ENCODE measurements at regions not wholly inside any gene's neighbourhood (a gene's known extent, or its start where the extent isn't known, plus 50 kb on each side); places are given as distances from the start of the nearest gene placed in this dataset.

DNA sequence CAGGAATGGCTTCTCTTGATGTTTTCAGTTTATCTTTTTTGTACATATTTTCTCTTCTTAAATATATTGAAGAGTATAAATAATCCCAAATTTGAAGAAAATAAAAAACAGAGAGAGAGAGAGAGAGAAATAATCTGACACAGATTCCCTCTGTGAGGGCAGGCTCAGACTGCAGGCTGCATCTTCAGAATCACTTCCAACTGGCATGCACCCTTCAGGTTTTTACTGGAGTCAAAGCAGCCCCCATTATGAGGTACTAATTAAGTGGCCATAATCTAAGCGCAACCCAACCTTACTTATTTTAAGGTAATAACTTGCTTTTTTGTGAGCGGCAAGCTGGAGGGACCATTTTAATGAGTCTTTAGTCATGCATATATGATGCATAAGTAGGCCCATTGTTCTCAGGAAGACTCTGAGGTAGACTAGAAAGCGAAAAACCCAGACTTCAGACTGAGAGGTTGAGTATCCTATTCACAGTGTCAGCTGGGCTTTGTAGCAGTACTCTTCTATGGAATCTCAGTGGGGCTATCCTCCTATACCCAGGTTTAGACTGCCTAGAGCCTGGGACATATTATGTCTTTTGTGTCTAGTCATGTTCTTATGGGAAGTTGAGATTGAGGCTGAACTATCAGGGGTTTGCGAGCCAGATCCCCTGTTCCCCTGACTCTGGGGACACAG lies 167.4 kb downstream of the SP3 start:
- H2AFZ ChIP-seq (replicated peaks): no peak overlapping the region
- H4K20me1 ChIP-seq (ENCODE audit: low read depth): no peaks in the 10 kb centered on the region
- H3K4me1 Mint-ChIP-seq: peaks cover 12% of the 10 kb centered on the region
- H3K36me3 ChIP-seq: no peaks in the 10 kb centered on the region
- peak overlapping the region; percentile 67 for H3K27ac Mint-ChIP-seq
- H3K79me2 ChIP-seq (ENCODE audit: low read depth): no peaks in the 10 kb centered on the region
- H3F3A ChIP-seq (ENCODE audit: low read depth): no peaks in the 10 kb centered on the region
- no peaks in the 10 kb centered on the region for H3K9me3 Mint-ChIP-seq
- TF ChIP-seq EZH2 (IDR thresholded peaks at IDR 0.05) (no peak), EZH2phosphoT487 (IDR thresholded peaks at IDR 0.05) (no peak)
- TF ChIP-seq, protein P1, sequence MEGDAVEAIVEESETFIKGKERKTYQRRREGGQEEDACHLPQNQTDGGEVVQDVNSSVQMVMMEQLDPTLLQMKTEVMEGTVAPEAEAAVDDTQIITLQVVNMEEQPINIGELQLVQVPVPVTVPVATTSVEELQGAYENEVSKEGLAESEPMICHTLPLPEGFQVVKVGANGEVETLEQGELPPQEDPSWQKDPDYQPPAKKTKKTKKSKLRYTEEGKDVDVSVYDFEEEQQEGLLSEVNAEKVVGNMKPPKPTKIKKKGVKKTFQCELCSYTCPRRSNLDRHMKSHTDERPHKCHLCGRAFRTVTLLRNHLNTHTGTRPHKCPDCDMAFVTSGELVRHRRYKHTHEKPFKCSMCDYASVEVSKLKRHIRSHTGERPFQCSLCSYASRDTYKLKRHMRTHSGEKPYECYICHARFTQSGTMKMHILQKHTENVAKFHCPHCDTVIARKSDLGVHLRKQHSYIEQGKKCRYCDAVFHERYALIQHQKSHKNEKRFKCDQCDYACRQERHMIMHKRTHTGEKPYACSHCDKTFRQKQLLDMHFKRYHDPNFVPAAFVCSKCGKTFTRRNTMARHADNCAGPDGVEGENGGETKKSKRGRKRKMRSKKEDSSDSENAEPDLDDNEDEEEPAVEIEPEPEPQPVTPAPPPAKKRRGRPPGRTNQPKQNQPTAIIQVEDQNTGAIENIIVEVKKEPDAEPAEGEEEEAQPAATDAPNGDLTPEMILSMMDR (IDR thresholded peaks at IDR 0.05): no peak
- H3K9ac ChIP-seq: no peak overlapping the region
- H3K36me3 Mint-ChIP-seq: no peaks in the 10 kb centered on the region
- peaks cover 3% of the 10 kb centered on the region for H3K27me3 Mint-ChIP-seq (ENCODE audit: insufficient read depth, low read depth)
- peak overlapping the region; percentile 24 for H3K4me2 ChIP-seq
- peaks cover 31% of the 10 kb centered on the region for H3K4me1 ChIP-seq
- no peak overlapping the region for H3K4me3 ChIP-seq
- peak; percentile 57 for DNase-seq (ENCODE audit: low spot score)
- no peak overlapping the region for H3K4me3 Mint-ChIP-seq
- H3K27me3 ChIP-seq: no peaks in the 10 kb centered on the region
- H3K27ac ChIP-seq: no peak overlapping the region
- no peaks in the 10 kb centered on the region for H3K9me3 ChIP-seq (ENCODE audit: low read depth)

GRCh38 chr2:173802518-173802917 lies 162.7 kb downstream of the SP3 start:
- peaks cover 1% of the 10 kb centered on the region for H3K36me3 Mint-ChIP-seq

DNA sequence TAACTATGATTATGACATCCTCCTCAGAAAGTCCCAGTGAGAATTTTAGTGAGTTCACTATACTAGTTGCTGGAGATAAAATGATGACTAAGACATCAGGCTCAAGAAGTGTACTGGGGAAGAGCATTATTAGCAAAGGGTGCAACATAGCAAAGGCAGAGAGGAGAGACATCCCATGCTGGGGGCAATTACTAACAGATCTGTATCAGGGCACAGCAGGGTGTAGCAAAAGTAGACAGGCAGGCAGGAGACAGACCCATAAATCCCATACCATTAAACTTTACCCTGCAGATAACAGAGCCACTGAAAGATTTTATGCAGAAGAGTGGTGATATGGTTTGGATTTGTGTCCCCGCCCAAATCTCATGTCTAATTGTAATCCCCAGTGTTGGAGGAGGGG lies 161.7 kb downstream of the SP3 start:
- H3K4me2 ChIP-seq: no peak overlapping the region
- no peak for DNase-seq (ENCODE audit: low spot score)

More at GRCh38 chr2:173802518-173802917, 162.7 kb downstream of the SP3 start:
- Histone ChIP-seq H3K4me3 (no peak overlapping the region), H4K20me1 (ENCODE audit: low read depth) (no peaks in the 10 kb centered on the region), H3K79me2 (ENCODE audit: low read depth) (no peaks in the 10 kb centered on the region), H2AFZ (replicated peaks) (no peak overlapping the region), H3K9me3 (ENCODE audit: low read depth) (no peaks in the 10 kb centered on the region), H3K36me3 (no peaks in the 10 kb centered on the region), H3K27ac (no peak overlapping the region), H3K27me3 (no peaks in the 10 kb centered on the region), H3K4me1 (peaks cover 16% of the 10 kb centered on the region), H3K4me2 (no peak overlapping the region), H3K9ac (no peak overlapping the region), H3F3A (ENCODE audit: low read depth) (no peaks in the 10 kb centered on the region)
- Mint-ChIP-seq H3K27ac (peak overlapping the region; percentile 12), H3K27me3 (ENCODE audit: insufficient read depth, low read depth) (peaks cover 6% of the 10 kb centered on the region), H3K9me3 (peaks cover 4% of the 10 kb centered on the region), H3K4me1 (peaks cover 10% of the 10 kb centered on the region), H3K4me3 (no peak overlapping the region)
- TF ChIP-seq, protein P1 (IDR thresholded peaks at IDR 0.05): peak; percentile 18
- TF ChIP-seq EZH2 (IDR thresholded peaks at IDR 0.05): no peak
- no peak for DNase-seq (ENCODE audit: low spot score)

More for the DNA sequence above, 161.7 kb downstream of the SP3 start:
- H3K9me3 Mint-ChIP-seq: peaks cover 9% of the 10 kb centered on the region
- Histone ChIP-seq H3K79me2 (ENCODE audit: low read depth) (no peaks in the 10 kb centered on the region), H3K27me3 (no peaks in the 10 kb centered on the region), H3K9ac (no peak overlapping the region), H3K4me1 (peaks cover 9% of the 10 kb centered on the region), H4K20me1 (ENCODE audit: low read depth) (no peaks in the 10 kb centered on the region), H2AFZ (replicated peaks) (no peak overlapping the region), H3K36me3 (no peaks in the 10 kb centered on the region), H3K4me3 (no peak overlapping the region), H3K27ac (no peak overlapping the region), H3F3A (ENCODE audit: low read depth) (no peaks in the 10 kb centered on the region), H3K9me3 (ENCODE audit: low read depth) (no peaks in the 10 kb centered on the region)
- TF ChIP-seq EZH2phosphoT487 (IDR thresholded peaks at IDR 0.05) (no peak), EZH2 (IDR thresholded peaks at IDR 0.05) (no peak)
- TF ChIP-seq, protein P1 (IDR thresholded peaks at IDR 0.05): no peak
- H3K27me3 Mint-ChIP-seq (ENCODE audit: insufficient read depth, low read depth): peaks cover 9% of the 10 kb centered on the region
- H3K4me1 Mint-ChIP-seq: peaks cover 10% of the 10 kb centered on the region
- H3K27ac Mint-ChIP-seq: no peak overlapping the region
- H3K36me3 Mint-ChIP-seq: peaks cover 4% of the 10 kb centered on the region
- H3K4me3 Mint-ChIP-seq: no peak overlapping the region

Measured in neural progenitor cell (in vitro differentiated cells).